ENCODE measurements at regions not wholly inside any gene's neighbourhood (a gene's known extent, or its start where the extent isn't known, plus 50 kb on each side); places are given as distances from the start of the nearest gene placed in this dataset.

DNA sequence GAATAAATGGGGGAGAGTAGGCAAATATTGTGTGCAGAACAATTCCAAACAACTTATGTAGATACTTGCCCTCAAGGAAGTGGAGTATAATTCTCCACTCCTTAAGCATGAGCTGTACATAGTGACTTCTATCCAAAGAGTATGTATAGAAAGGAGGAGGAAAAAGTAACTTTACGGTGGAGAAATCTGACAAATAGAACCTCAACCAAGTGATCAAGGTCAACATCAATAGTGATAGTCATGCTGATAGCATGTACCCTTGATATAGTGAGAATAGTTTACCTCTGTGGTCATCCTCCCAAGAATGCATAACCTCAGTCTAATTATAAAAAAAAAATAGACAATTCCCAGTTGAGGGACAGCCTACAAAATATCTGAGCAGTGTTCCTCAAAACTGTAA is 89.1 kb upstream of the NANOS1 start:
- TF ChIP-seq, protein P1, sequence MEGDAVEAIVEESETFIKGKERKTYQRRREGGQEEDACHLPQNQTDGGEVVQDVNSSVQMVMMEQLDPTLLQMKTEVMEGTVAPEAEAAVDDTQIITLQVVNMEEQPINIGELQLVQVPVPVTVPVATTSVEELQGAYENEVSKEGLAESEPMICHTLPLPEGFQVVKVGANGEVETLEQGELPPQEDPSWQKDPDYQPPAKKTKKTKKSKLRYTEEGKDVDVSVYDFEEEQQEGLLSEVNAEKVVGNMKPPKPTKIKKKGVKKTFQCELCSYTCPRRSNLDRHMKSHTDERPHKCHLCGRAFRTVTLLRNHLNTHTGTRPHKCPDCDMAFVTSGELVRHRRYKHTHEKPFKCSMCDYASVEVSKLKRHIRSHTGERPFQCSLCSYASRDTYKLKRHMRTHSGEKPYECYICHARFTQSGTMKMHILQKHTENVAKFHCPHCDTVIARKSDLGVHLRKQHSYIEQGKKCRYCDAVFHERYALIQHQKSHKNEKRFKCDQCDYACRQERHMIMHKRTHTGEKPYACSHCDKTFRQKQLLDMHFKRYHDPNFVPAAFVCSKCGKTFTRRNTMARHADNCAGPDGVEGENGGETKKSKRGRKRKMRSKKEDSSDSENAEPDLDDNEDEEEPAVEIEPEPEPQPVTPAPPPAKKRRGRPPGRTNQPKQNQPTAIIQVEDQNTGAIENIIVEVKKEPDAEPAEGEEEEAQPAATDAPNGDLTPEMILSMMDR (IDR thresholded peaks at IDR 0.05; ENCODE audit: low read depth, low read length), result no peak
- Histone ChIP-seq H3K9me3 (ENCODE audit: low read depth) (no peaks in the 10 kb centered on the region), H3K27me3 (no peaks in the 10 kb centered on the region), H3K27ac (no peak overlapping the region), H3K4me1 (ENCODE audit: low read depth) (no peaks in the 10 kb centered on the region), H3K36me3 (no peaks in the 10 kb centered on the region), H3K4me3 (no peak overlapping the region)
- DNase-seq (ENCODE audit: low read depth in 1 of 2, low spot score in 1 of 2), result no peak

- H3K4me1 ChIP-seq (ENCODE audit: low read depth), result no peaks in the 10 kb centered on the region
Measured at GRCh38 chr10:118943253-118943652, 86.3 kb upstream of the NANOS1 start.

DNA sequence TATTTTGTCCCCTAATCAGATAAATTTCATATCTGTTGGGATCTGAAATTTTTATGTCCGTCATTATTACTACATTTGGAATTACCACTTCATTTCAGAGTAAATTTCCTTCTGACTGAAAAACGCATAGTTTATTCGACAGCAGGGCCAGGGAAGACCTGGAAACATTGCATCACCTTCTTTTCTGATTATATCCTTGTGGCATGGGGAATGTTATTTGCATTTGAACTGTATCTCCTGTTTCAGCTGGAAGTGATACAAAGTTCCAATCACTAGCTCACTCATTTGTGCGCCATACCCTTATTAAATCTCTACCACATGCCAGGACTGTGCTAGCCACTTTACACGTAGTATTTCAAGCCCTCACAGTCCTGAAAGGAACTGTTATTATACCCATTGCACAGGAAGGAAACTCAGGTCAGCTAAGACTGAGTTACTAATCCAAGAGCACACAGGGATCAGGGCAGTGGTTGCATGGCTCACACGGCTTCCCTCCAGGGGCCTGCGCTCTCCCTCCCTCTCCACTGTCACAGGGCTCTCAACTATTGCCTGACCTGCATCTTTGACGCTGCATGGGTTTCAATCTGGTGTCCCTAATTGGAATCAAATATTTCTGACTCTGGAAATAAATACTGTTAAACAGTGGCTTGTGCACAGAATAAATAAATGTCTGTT is 84.4 kb upstream of the NANOS1 start:
- Histone ChIP-seq H3K9me3 (ENCODE audit: low read depth) (no peaks in the 10 kb centered on the region), H3K27me3 (no peaks in the 10 kb centered on the region), H3K4me3 (no peak overlapping the region), H3K36me3 (no peaks in the 10 kb centered on the region), H3K4me1 (ENCODE audit: low read depth) (no peaks in the 10 kb centered on the region), H3K27ac (no peak overlapping the region)
- no peak for DNase-seq (ENCODE audit: low read depth in 1 of 2, low spot score in 1 of 2)
- TF ChIP-seq, protein P1 (IDR thresholded peaks at IDR 0.05; ENCODE audit: low read depth, low read length), result no peak

More at GRCh38 chr10:118943253-118943652, 86.3 kb upstream of the NANOS1 start:
- TF ChIP-seq, protein P1 (IDR thresholded peaks at IDR 0.05; ENCODE audit: low read depth, low read length), result no peak
- Histone ChIP-seq H3K27ac (no peak overlapping the region), H3K9me3 (ENCODE audit: low read depth) (no peaks in the 10 kb centered on the region), H3K27me3 (no peaks in the 10 kb centered on the region), H3K4me3 (no peak overlapping the region), H3K36me3 (no peaks in the 10 kb centered on the region)
- DNase-seq (ENCODE audit: low read depth in 1 of 2, low spot score in 1 of 2), result no peak

- no peaks in the 10 kb centered on the region for H3K27me3 ChIP-seq
- H3K9me3 ChIP-seq (ENCODE audit: low read depth), result no peaks in the 10 kb centered on the region
- TF ChIP-seq, protein P1 (IDR thresholded peaks at IDR 0.05; ENCODE audit: low read depth, low read length), result no peak
- H3K27ac ChIP-seq, result no peak overlapping the region
- DNase-seq (ENCODE audit: low read depth in 1 of 2, low spot score in 1 of 2), result no peak
- H3K36me3 ChIP-seq, result no peaks in the 10 kb centered on the region
- no peaks in the 10 kb centered on the region for H3K4me1 ChIP-seq (ENCODE audit: low read depth)
- H3K4me3 ChIP-seq, result no peak overlapping the region
Measured at GRCh38 chr10:118948786-118949185, 80.7 kb upstream of the NANOS1 start.

DNA sequence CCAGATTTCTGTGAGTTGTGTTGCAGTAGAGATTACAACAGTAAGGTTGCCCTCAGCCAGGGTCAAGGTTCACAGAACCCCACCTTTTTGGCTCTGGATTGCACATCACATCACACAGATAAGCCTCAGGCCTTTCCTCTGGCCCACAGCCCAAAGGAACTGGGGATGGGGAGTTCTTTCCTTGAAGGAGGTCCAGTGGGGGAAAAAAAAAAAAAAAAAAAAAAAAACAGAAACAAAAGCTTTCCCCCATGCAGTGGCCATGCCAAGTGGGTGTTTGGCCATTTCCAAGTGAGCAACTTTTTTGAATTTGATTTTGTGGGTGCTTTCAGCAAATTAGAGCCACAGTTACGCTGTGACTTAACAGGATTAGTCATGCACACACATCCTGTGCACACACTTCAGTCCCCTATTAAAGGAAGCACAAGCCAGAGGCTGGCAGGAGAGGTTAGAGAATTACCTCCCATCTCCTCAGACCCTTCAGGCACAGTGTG is 79.3 kb upstream of the NANOS1 start:
- DNase-seq (ENCODE audit: low read depth in 1 of 2, low spot score in 1 of 2), result peak in 1 of 2 donors; percentile 53
- TF ChIP-seq, protein P1 (IDR thresholded peaks at IDR 0.05; ENCODE audit: low read depth, low read length), result no peak
- H3K9me3 ChIP-seq (ENCODE audit: low read depth), result no peaks in the 10 kb centered on the region
- no peaks in the 10 kb centered on the region for H3K4me1 ChIP-seq (ENCODE audit: low read depth)
- no peaks in the 10 kb centered on the region for H3K36me3 ChIP-seq
- no peak overlapping the region for H3K27ac ChIP-seq
- no peaks in the 10 kb centered on the region for H3K27me3 ChIP-seq
- H3K4me3 ChIP-seq, result no peak overlapping the region
